Tibial artery (tissue), 4 donors: ENCODE measurements at regions not wholly inside any gene's neighbourhood (a gene's known extent, or its start where the extent isn't known, plus 50 kb on each side); places are given as distances from the start of the nearest gene placed in this dataset.

Experiments
- DNase-seq, 2 donors: peaks; one replicate each; pipeline ENCODE4 v3.0.0-alpha.2; 2019
- H3K27ac ChIP-seq, 2 donors: fragments of 200-600 bp; sonication (generic) in 1 of 2; 1 replicate in 1 of 2; 2 replicates in 1 of 2; pipeline ENCODE4 v1.5.1; 2018 to 2019; ENCODE audit warnings: mild to moderate bottlenecking in 1 of 2
- H3K27me3 ChIP-seq, 2 donors: fragments of 200-600 bp; sonication (generic) in 1 of 2; one replicate each; pipeline versions ENCODE4 v1.5.1 to v1.6.0; 2016 to 2019
- H3K36me3 ChIP-seq, 3 donors: fragments of 200-600 bp; sonication (generic) in 2 of 3; one replicate each; pipeline ENCODE4 v1.5.1; 2016 to 2019; ENCODE audit warnings: mild to moderate bottlenecking in 2 of 3
- H3K4me1 ChIP-seq, 4 donors: fragments of 200-600 bp; sonication (generic) in 2 of 4; 1 replicate in 3 of 4; 2 replicates in 1 of 4; pipeline ENCODE4 v1.5.1; 2016 to 2019
- H3K4me3 ChIP-seq, 2 donors: fragments of 200-600 bp; sonication (generic) in 1 of 2; 1 replicate in 1 of 2; 2 replicates in 1 of 2; pipeline ENCODE4 v1.5.1; 2018 to 2019; ENCODE audit warnings: mild to moderate bottlenecking in 2 of 2
- H3K9me3 ChIP-seq, 3 donors: fragments of 200-600 bp; sonication (generic) in 1 of 3; one replicate each; pipeline ENCODE4 v1.5.1; 2016 to 2019
- CTCF ChIP-seq, 2 experiments: fragments of 200-600 bp in 1 of 2; fragments of 450-650 bp in 1 of 2; IDR thresholded peaks; one replicate each; pipeline ENCODE4 v1.5.1; 2017 to 2019; ENCODE audit warnings: antibody characterized with exemption in 2 of 2, mild to moderate bottlenecking in 1 of 2, moderate library complexity in 1 of 2
- intact Hi-C: fragments of 100-400 bp; cut with DNase I; formaldehyde crosslinking; loops from one replicate; pipeline ENCODE4 v1.15.0; 2023; ENCODE audit warnings: low total_unique reads

GRCh38 chr16:60027351-60027750 lies 1293.2 kb upstream of the GOT2 start:
- H3K36me3 ChIP-seq: no peaks in the 10 kb centered on the region
- no peaks in the 10 kb centered on the region for H3K27me3 ChIP-seq
- H3K4me1 ChIP-seq: no peaks in the 10 kb centered on the region
- H3K27ac ChIP-seq: no peak overlapping the region
- no peak for TF ChIP-seq CTCF (IDR thresholded peaks at IDR 0.05)
- H3K9me3 ChIP-seq: no peaks in the 10 kb centered on the region
- intact Hi-C loops: no loop called here
- H3K4me3 ChIP-seq: no peak overlapping the region
- DNase-seq: no peak

GRCh38 chr16:60013076-60013475 lies 1279.0 kb upstream of the GOT2 start:
- Histone ChIP-seq H3K4me3 (no peak overlapping the region), H3K36me3 (no peaks in the 10 kb centered on the region), H3K4me1 (no peaks in the 10 kb centered on the region), H3K27ac (no peak overlapping the region), H3K9me3 (no peaks in the 10 kb centered on the region), H3K27me3 (no peaks in the 10 kb centered on the region)
- intact Hi-C loops: no loop called here
- DNase-seq: peak in 1 of 2 donors; percentile 51
- no peak for TF ChIP-seq CTCF (IDR thresholded peaks at IDR 0.05)

GRCh38 chr16:60001523-60001922 lies 1267.4 kb upstream of the GOT2 start:
- H3K9me3 ChIP-seq: no peaks in the 10 kb centered on the region
- no peaks in the 10 kb centered on the region for H3K27me3 ChIP-seq
- DNase-seq: no peak
- no peak overlapping the region for H3K27ac ChIP-seq
- H3K36me3 ChIP-seq: no peaks in the 10 kb centered on the region
- H3K4me1 ChIP-seq: no peaks in the 10 kb centered on the region
- intact Hi-C loops: no loop called here
- no peak for TF ChIP-seq CTCF (IDR thresholded peaks at IDR 0.05)
- H3K4me3 ChIP-seq: no peak overlapping the region

GRCh38 chr16:59997706-59998105 lies 1263.6 kb upstream of the GOT2 start:
- no peaks in the 10 kb centered on the region for H3K27me3 ChIP-seq
- no peaks in the 10 kb centered on the region for H3K36me3 ChIP-seq
- no peak for DNase-seq
- H3K27ac ChIP-seq: no peak overlapping the region
- no peak overlapping the region for H3K4me3 ChIP-seq
- peaks cover 0 to 3% (median 0%) of the 10 kb centered on the region in 3 donors for H3K9me3 ChIP-seq
- intact Hi-C loops: no loop called here
- no peaks in the 10 kb centered on the region for H3K4me1 ChIP-seq
- no peak for TF ChIP-seq CTCF (IDR thresholded peaks at IDR 0.05)

GRCh38 chr16:59993101-59993500 lies 1259.0 kb upstream of the GOT2 start:
- DNase-seq: peak in 1 of 2 donors; percentile 47
- no peaks in the 10 kb centered on the region for H3K4me1 ChIP-seq
- no peak overlapping the region for H3K27ac ChIP-seq
- no peak for TF ChIP-seq CTCF (IDR thresholded peaks at IDR 0.05)
- H3K4me3 ChIP-seq: no peak overlapping the region
- intact Hi-C loops: no loop called here
- peaks cover 0 to 15% (median 9%) of the 10 kb centered on the region in 3 donors for H3K9me3 ChIP-seq
- H3K36me3 ChIP-seq: no peaks in the 10 kb centered on the region
- no peaks in the 10 kb centered on the region for H3K27me3 ChIP-seq

GRCh38 chr16:59991171-59991570 lies 1257.1 kb upstream of the GOT2 start:
- DNase-seq: no peak
- Histone ChIP-seq H3K4me3 (no peak overlapping the region), H3K4me1 (no peaks in the 10 kb centered on the region), H3K36me3 (no peaks in the 10 kb centered on the region), H3K27me3 (no peaks in the 10 kb centered on the region), H3K9me3 (peaks cover 0 to 15% (median 9%) of the 10 kb centered on the region in 3 donors), H3K27ac (no peak overlapping the region)
- TF ChIP-seq CTCF (IDR thresholded peaks at IDR 0.05): no peak
- intact Hi-C loops: no loop called here
